ENCODE measurements at regions not wholly inside any gene's neighbourhood (a gene's known extent, or its start where the extent isn't known, plus 50 kb on each side); places are given as distances from the start of the nearest gene placed in this dataset.

DNA sequence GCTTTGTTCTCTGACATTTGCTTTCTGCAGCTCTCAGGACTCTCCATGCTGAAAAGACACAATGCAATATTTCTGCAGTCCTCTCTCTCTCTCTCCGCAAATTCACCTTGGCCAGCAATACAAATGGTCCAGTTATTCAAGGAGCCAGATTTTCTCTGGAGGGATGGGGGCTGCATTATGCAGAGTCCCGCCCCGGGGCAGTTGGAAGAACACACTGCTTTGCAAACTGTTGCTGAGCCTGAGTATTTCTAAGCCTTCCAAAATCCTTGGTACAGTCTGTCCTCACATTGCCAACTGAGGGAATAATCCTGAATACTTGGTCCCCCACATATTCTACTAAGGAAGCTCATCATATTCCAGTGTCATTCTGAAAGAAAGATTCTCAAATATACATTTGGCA lies 94.3 kb upstream of the ZC3H12C start:
- no peak for DNase-seq (ENCODE audit: low spot score, unreplicated experiment)
- H3K4me1 Mint-ChIP-seq (ENCODE audit: low read depth), result no peaks in the 10 kb centered on the region
- H3K4me3 Mint-ChIP-seq (ENCODE audit: low read depth), result no peak overlapping the region
- H3K36me3 Mint-ChIP-seq (ENCODE audit: insufficient read depth), result no peaks in the 10 kb centered on the region
- TF ChIP-seq, protein P1, sequence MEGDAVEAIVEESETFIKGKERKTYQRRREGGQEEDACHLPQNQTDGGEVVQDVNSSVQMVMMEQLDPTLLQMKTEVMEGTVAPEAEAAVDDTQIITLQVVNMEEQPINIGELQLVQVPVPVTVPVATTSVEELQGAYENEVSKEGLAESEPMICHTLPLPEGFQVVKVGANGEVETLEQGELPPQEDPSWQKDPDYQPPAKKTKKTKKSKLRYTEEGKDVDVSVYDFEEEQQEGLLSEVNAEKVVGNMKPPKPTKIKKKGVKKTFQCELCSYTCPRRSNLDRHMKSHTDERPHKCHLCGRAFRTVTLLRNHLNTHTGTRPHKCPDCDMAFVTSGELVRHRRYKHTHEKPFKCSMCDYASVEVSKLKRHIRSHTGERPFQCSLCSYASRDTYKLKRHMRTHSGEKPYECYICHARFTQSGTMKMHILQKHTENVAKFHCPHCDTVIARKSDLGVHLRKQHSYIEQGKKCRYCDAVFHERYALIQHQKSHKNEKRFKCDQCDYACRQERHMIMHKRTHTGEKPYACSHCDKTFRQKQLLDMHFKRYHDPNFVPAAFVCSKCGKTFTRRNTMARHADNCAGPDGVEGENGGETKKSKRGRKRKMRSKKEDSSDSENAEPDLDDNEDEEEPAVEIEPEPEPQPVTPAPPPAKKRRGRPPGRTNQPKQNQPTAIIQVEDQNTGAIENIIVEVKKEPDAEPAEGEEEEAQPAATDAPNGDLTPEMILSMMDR (IDR thresholded peaks at IDR 0.05; ENCODE audit: unreplicated experiment), result no peak
- H3K27me3 Mint-ChIP-seq, result no peaks in the 10 kb centered on the region
- no peaks in the 10 kb centered on the region for H3K9me3 Mint-ChIP-seq (ENCODE audit: low read depth)
- H3K27ac Mint-ChIP-seq, result no peak overlapping the region

DNA sequence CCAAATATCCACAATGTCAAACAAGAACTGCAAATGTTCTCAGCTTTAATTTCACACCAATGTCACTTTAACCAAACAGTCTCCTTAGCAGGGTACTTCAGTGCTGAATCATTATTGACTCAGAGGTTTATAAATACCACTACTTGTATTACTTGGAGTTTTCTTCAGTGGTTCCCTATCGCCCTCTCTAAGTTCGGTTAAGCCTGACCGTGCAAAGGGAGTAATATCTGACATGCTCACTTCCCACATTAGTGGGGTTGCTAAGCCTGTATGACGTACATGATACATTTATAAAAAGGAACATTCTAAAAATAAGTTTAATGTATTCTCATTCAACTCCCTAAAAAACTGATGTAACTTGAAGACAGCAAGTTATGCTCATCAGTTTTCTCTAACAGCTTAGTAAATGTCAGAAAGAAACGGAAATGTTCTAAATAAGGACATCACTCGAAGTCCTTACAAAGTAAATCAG lies 93.1 kb upstream of the ZC3H12C start:
- DNase-seq (ENCODE audit: low spot score, unreplicated experiment), result no peak
- TF ChIP-seq, protein P1 (IDR thresholded peaks at IDR 0.05; ENCODE audit: unreplicated experiment), result no peak
- H3K27me3 Mint-ChIP-seq, result no peaks in the 10 kb centered on the region
- no peaks in the 10 kb centered on the region for H3K4me1 Mint-ChIP-seq (ENCODE audit: low read depth)
- no peak overlapping the region for H3K27ac Mint-ChIP-seq
- no peaks in the 10 kb centered on the region for H3K36me3 Mint-ChIP-seq (ENCODE audit: insufficient read depth)
- no peaks in the 10 kb centered on the region for H3K9me3 Mint-ChIP-seq (ENCODE audit: low read depth)
- H3K4me3 Mint-ChIP-seq (ENCODE audit: low read depth), result no peak overlapping the region

DNA sequence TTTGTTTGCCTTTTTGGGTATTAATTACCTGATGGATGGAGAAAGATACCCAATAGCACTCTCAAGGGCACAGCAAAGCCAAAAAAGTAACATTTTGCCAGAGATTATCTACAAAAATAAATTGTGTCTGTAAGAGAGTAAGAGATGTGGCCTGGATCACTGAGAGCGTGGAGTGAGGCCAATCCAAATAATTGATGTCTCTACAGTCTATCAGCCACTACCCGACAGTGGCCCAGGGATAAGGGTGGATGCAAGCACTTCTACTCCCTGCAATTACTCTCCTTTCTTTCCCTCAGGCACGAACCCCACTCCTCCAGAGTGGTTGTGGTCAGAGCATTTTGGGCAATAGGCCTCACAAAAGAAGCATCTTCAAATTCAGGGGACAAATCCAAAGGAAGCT lies 92.3 kb upstream of the ZC3H12C start:
- no peaks in the 10 kb centered on the region for H3K36me3 Mint-ChIP-seq (ENCODE audit: insufficient read depth)
- H3K27ac Mint-ChIP-seq, result no peak overlapping the region
- no peak overlapping the region for H3K4me3 Mint-ChIP-seq (ENCODE audit: low read depth)
- no peaks in the 10 kb centered on the region for H3K4me1 Mint-ChIP-seq (ENCODE audit: low read depth)
- TF ChIP-seq, protein P1 (IDR thresholded peaks at IDR 0.05; ENCODE audit: unreplicated experiment), result no peak
- H3K9me3 Mint-ChIP-seq (ENCODE audit: low read depth), result no peaks in the 10 kb centered on the region
- no peak for DNase-seq (ENCODE audit: low spot score, unreplicated experiment)
- no peaks in the 10 kb centered on the region for H3K27me3 Mint-ChIP-seq

DNA sequence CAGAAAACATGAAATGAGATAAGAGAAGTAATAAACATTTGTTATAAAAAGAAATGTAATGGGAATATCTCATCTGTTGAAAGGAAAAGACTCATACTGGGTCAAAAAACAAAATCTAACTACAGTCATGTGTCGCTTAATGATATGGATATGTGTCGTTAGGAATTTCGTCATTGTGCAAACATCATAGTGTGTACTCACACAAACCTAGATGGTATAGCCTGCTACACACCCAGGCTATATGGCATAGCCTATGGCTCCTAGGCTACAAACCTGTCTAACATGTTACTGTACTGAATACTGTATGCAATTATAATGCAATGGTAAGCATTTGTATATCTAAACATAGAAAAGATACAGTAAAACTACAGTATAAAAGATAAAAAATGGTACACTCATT lies 89.8 kb upstream of the ZC3H12C start:
- DNase-seq (ENCODE audit: low spot score, unreplicated experiment), result no peak
- no peaks in the 10 kb centered on the region for H3K9me3 Mint-ChIP-seq (ENCODE audit: low read depth)
- no peak overlapping the region for H3K4me3 Mint-ChIP-seq (ENCODE audit: low read depth)

DNA sequence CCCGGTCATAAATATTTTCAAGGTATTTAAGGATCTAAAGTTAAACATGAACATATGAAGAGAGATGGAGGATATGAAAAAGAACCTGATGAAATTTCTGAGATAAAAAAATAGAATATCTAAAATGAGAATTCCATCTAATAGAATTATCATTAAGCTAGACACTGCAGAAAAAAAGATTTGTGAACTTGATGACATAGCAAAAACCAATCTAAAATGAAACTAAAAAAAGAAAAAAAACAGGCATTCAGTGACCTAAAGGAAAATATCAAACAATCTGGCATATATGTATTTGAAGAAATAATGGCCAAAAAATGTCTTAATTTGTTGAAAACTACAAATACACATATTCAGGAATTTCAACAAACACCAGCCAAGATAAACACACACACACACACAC lies 81.6 kb upstream of the ZC3H12C start:
- H3K27ac Mint-ChIP-seq, result no peak overlapping the region
- TF ChIP-seq, protein P1 (IDR thresholded peaks at IDR 0.05; ENCODE audit: unreplicated experiment), result no peak
- DNase-seq (ENCODE audit: low spot score, unreplicated experiment), result no peak
- H3K4me1 Mint-ChIP-seq (ENCODE audit: low read depth), result no peaks in the 10 kb centered on the region
- no peak overlapping the region for H3K4me3 Mint-ChIP-seq (ENCODE audit: low read depth)
- peaks cover 20% of the 10 kb centered on the region for H3K9me3 Mint-ChIP-seq (ENCODE audit: low read depth)
- peaks cover 1% of the 10 kb centered on the region for H3K36me3 Mint-ChIP-seq (ENCODE audit: insufficient read depth)
- H3K27me3 Mint-ChIP-seq, result no peaks in the 10 kb centered on the region

More for the DNA sequence above, 89.8 kb upstream of the ZC3H12C start:
- no peaks in the 10 kb centered on the region for H3K27me3 Mint-ChIP-seq
- TF ChIP-seq, protein P1 (IDR thresholded peaks at IDR 0.05; ENCODE audit: unreplicated experiment), result no peak
- H3K4me1 Mint-ChIP-seq (ENCODE audit: low read depth), result no peaks in the 10 kb centered on the region
- H3K36me3 Mint-ChIP-seq (ENCODE audit: insufficient read depth), result no peaks in the 10 kb centered on the region
- H3K27ac Mint-ChIP-seq, result no peak overlapping the region
